ENCODE measurements at regions not wholly inside any gene's neighbourhood (a gene's known extent, or its start where the extent isn't known, plus 50 kb on each side); places are given as distances from the start of the nearest gene placed in this dataset.

- no peaks in the 10 kb centered on the region for H3K9me2 ChIP-seq (replicated peaks; ENCODE audit: insufficient read depth, low read length)
These were observed 1491.9 kb upstream of the CELF4 start for GRCh38 chr18:39057423-39058064.

GRCh38 chr18:39053571-39053970 lies 1488.0 kb upstream of the CELF4 start:
- H3K4me3 ChIP-seq (ENCODE audit: insufficient read depth, low read length, poor library complexity, severe bottlenecking) = no peak overlapping the region
- no peak overlapping the region for H3K4me2 ChIP-seq (ENCODE audit: low read depth, low read length, poor library complexity, severe bottlenecking)
- TF ChIP-seq EZH2phosphoT487 (conservative IDR thresholded peaks at IDR 0.05; ENCODE audit: low read length) = no peak
- no peak for TF ChIP-seq CTCF (IDR thresholded peaks at IDR 0.05; ENCODE audit: insufficient read depth, low read length, poor library complexity, severe bottlenecking)
- no peak overlapping the region for H2AFZ ChIP-seq (ENCODE audit: low read depth, low read length, severe bottlenecking)
- H4K20me1 ChIP-seq (ENCODE audit: low read depth, low read length) = no peaks in the 10 kb centered on the region
- H3K9me2 ChIP-seq (replicated peaks; ENCODE audit: insufficient read depth, low read length) = no peaks in the 10 kb centered on the region
- no peaks in the 10 kb centered on the region for H3K79me2 ChIP-seq (ENCODE audit: insufficient read depth, low read length)
- H3F3A ChIP-seq (ENCODE audit: insufficient read depth) = no peaks in the 10 kb centered on the region
- H3K27me3 ChIP-seq (ENCODE audit: low read length) = no peaks in the 10 kb centered on the region
- no peak overlapping the region for H3K9ac ChIP-seq (ENCODE audit: low read length)
- no peaks in the 10 kb centered on the region for H3K36me3 ChIP-seq (ENCODE audit: low read length)
- no peak overlapping the region for H3K27ac ChIP-seq (ENCODE audit: low read depth, low read length)
- 0 out of 2 replicates have a peak, but pooled peaks cover 5% of the 10 kb centered on the region for H3K9me3 ChIP-seq (ENCODE audit: insufficient read depth, low read length)

More at GRCh38 chr18:39057423-39058064, 1491.9 kb upstream of the CELF4 start:
- TF ChIP-seq CTCF (IDR thresholded peaks at IDR 0.05; ENCODE audit: insufficient read depth, low read length, poor library complexity, severe bottlenecking) (no peak), EZH2phosphoT487 (conservative IDR thresholded peaks at IDR 0.05; ENCODE audit: low read length) (no peak)
- Histone ChIP-seq H3F3A (ENCODE audit: insufficient read depth) (no peaks in the 10 kb centered on the region), H2AFZ (ENCODE audit: low read depth, low read length, severe bottlenecking) (no peak overlapping the region), H3K36me3 (ENCODE audit: low read length) (no peaks in the 10 kb centered on the region), H3K4me2 (ENCODE audit: low read depth, low read length, poor library complexity, severe bottlenecking) (no peak overlapping the region), H4K20me1 (ENCODE audit: low read depth, low read length) (no peaks in the 10 kb centered on the region), H3K27me3 (ENCODE audit: low read length) (no peaks in the 10 kb centered on the region), H3K79me2 (ENCODE audit: insufficient read depth, low read length) (no peaks in the 10 kb centered on the region), H3K27ac (ENCODE audit: low read depth, low read length) (no peak overlapping the region), H3K9me3 (ENCODE audit: insufficient read depth, low read length) (0 out of 2 replicates have a peak, but pooled peaks cover 5% of the 10 kb centered on the region), H3K9ac (ENCODE audit: low read length) (no peak overlapping the region), H3K4me3 (ENCODE audit: insufficient read depth, low read length, poor library complexity, severe bottlenecking) (no peak overlapping the region)

- Histone ChIP-seq H3K9ac (ENCODE audit: low read length) (no peak overlapping the region), H3K4me3 (ENCODE audit: insufficient read depth, low read length, poor library complexity, severe bottlenecking) (no peak overlapping the region), H4K20me1 (ENCODE audit: low read depth, low read length) (no peaks in the 10 kb centered on the region), H3K27me3 (ENCODE audit: low read length) (no peaks in the 10 kb centered on the region), H3K9me3 (ENCODE audit: insufficient read depth, low read length) (0 out of 2 replicates have a peak, but pooled peaks cover 5% of the 10 kb centered on the region), H3K9me2 (replicated peaks; ENCODE audit: insufficient read depth, low read length) (no peaks in the 10 kb centered on the region), H3K36me3 (ENCODE audit: low read length) (no peaks in the 10 kb centered on the region), H3K4me2 (ENCODE audit: low read depth, low read length, poor library complexity, severe bottlenecking) (no peak overlapping the region), H3K79me2 (ENCODE audit: insufficient read depth, low read length) (no peaks in the 10 kb centered on the region), H3F3A (ENCODE audit: insufficient read depth) (no peaks in the 10 kb centered on the region), H2AFZ (ENCODE audit: low read depth, low read length, severe bottlenecking) (no peak overlapping the region), H3K27ac (ENCODE audit: low read depth, low read length) (no peak overlapping the region)
- TF ChIP-seq CTCF (IDR thresholded peaks at IDR 0.05; ENCODE audit: insufficient read depth, low read length, poor library complexity, severe bottlenecking) (no peak), EZH2phosphoT487 (conservative IDR thresholded peaks at IDR 0.05; ENCODE audit: low read length) (no peak)
These were observed 1485.4 kb upstream of the CELF4 start for GRCh38 chr18:39051013-39051412.

Measured in SU-DHL-6 (cell line).